A673 (cell line): ENCODE measurements at regions not wholly inside any gene's neighbourhood (a gene's known extent, or its start where the extent isn't known, plus 50 kb on each side); places are given as distances from the start of the nearest gene placed in this dataset.

Source experiments
- CTCF ChIP-seq: fragments of 300-800, 200-600 bp; sonication (generic); conservative IDR thresholded peaks from 2 replicates; pipeline ENCODE4 v1.5.1; 2017; ENCODE audit warnings: low read depth, mild to moderate bottlenecking, antibody characterized with exemption, low read length, moderate library complexity, mixed read lengths
- EZH2 ChIP-seq: fragments of 200-600 bp; sonication (generic); IDR thresholded peaks from 2 replicates; pipeline ENCODE4 v1.6.1; 2017; ENCODE audit warnings: borderline replicate concordance, low read depth, mild to moderate bottlenecking, mixed read lengths, antibody characterized with exemption, low read length; ENCODE audit not compliant: poor library complexity, severe bottlenecking

- TF ChIP-seq EZH2 (no peak), CTCF (no peak)
These were observed 129.6 kb downstream of the VPREB1 start for GRCh38 chr22:22374163-22374562.
